ENCODE measurements at regions not wholly inside any gene's neighbourhood (a gene's known extent, or its start where the extent isn't known, plus 50 kb on each side); places are given as distances from the start of the nearest gene placed in this dataset.

DNA sequence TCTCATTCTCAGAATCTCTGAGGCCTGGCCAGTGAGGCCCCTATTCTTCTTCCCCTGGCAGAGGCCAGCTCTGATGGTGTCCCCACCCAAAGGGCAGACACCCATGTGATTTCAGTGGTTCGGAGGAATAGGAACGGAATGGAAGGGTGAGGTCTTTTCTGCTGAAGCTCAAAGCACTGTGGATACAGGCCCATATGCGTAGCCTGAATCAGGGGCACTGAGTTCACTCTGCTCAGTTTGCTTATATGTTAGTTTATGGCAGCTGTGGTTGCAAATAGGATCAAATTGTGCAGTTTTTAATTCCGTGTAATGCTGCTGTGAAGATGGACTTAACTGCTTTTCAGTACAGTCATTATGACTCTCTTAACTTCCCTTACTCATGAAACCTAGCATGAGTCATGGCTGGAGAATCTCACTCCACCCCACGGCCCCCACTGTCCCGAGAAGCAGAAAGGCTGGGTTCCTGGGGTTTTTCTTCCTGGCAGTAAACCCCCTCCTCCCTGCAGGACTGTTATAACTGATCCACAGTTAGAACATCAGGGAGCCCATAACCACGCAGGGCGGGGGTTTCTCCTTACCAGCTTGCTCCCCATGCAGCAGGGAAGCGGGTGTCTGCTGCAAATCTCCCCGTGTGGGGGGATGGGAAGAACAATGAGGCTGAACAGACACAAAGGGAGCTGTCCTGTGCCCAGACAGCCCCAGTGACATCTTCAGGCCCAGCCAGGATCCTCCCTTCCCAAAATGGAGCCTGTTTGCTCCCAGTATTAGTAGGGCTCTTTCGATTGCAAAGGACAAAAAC lies 122.7 kb downstream of the SLC38A6 start:
- peaks cover 53% of the 10 kb centered on the region for H3K4me1 ChIP-seq
- no peak for DNase-seq (ENCODE audit: extremely low spot score in 2 of 2)
- peak; percentile 39 to 42 for TF ChIP-seq POLR2AphosphoS5 (IDR thresholded peaks at IDR 0.05; ENCODE audit: insufficient read depth in 1 of 2, low read depth in 1 of 2)
- TF ChIP-seq, protein P1, sequence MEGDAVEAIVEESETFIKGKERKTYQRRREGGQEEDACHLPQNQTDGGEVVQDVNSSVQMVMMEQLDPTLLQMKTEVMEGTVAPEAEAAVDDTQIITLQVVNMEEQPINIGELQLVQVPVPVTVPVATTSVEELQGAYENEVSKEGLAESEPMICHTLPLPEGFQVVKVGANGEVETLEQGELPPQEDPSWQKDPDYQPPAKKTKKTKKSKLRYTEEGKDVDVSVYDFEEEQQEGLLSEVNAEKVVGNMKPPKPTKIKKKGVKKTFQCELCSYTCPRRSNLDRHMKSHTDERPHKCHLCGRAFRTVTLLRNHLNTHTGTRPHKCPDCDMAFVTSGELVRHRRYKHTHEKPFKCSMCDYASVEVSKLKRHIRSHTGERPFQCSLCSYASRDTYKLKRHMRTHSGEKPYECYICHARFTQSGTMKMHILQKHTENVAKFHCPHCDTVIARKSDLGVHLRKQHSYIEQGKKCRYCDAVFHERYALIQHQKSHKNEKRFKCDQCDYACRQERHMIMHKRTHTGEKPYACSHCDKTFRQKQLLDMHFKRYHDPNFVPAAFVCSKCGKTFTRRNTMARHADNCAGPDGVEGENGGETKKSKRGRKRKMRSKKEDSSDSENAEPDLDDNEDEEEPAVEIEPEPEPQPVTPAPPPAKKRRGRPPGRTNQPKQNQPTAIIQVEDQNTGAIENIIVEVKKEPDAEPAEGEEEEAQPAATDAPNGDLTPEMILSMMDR (IDR thresholded peaks at IDR 0.05) = no peak
- peak overlapping the region in 1 of 2 donors; percentile 23 for H3K4me3 ChIP-seq
- H3K36me3 ChIP-seq = no peaks in the 10 kb centered on the region
- peak overlapping the region; percentile 78 for H3K27ac ChIP-seq
- no peaks in the 10 kb centered on the region for H3K27me3 ChIP-seq
- intact Hi-C loops (cut with DNase I) = loop anchor here (5.0 kb wide), 1 partner anchor 689 kb away; no protein-coding TSS in a partner anchor
- no peaks in the 10 kb centered on the region for H3K9me3 ChIP-seq

- H3K4me3 ChIP-seq = no peak overlapping the region
- no peaks in the 10 kb centered on the region for H3K27me3 ChIP-seq
- no peak for TF ChIP-seq POLR2AphosphoS5 (IDR thresholded peaks at IDR 0.05; ENCODE audit: insufficient read depth in 1 of 2, low read depth in 1 of 2)
- no peak for TF ChIP-seq POLR2A (IDR thresholded peaks at IDR 0.05)
- TF ChIP-seq, protein P1 (IDR thresholded peaks at IDR 0.05) = no peak
- DNase-seq (ENCODE audit: extremely low spot score in 2 of 2) = no peak
- H3K4me1 ChIP-seq = peaks cover 48% of the 10 kb centered on the region
- peak overlapping the region; percentile 78 for H3K27ac ChIP-seq
- no peaks in the 10 kb centered on the region for H3K9me3 ChIP-seq
- no peaks in the 10 kb centered on the region for H3K36me3 ChIP-seq
- intact Hi-C loops (cut with DNase I) = loop anchor here (5.0 kb wide), 1 partner anchor 689 kb away; no protein-coding TSS in a partner anchor
Measured at GRCh38 chr14:61102549-61103466, 121.8 kb downstream of the SLC38A6 start.

Data from vagina (tissue), 2 donors.